Bronchial epithelial cell (primary cell): ENCODE measurements at regions not wholly inside any gene's neighbourhood (a gene's known extent, or its start where the extent isn't known, plus 50 kb on each side); places are given as distances from the start of the nearest gene placed in this dataset.

Source experiments
- DNase-seq: peaks from one replicate; pipeline ENCODE4 v3.0.0-alpha.2; 2010; ENCODE audit warnings: low read depth
- FAIRE-seq: peaks from 2 replicates; lab custom pipeline; 2011; peaks lifted over from hg19 to GRCh38; lab: Jason Lieb, UNC
- H3K27me3 ChIP-seq: 2 replicates; pipeline ENCODE4 v1.5.1; 2011; ENCODE audit warnings: low read length; ENCODE audit not compliant: control insufficient read depth, insufficient read depth
- H3K36me3 ChIP-seq: 2 replicates; pipeline ENCODE4 v1.5.1; 2011; ENCODE audit warnings: low read length; ENCODE audit not compliant: control insufficient read depth, insufficient read depth
- H3K4me3 ChIP-seq: 2 replicates; pipeline ENCODE4 v1.5.1; 2011; ENCODE audit warnings: mild to moderate bottlenecking, low read depth, low read length, control low read depth
- CTCF ChIP-seq: IDR thresholded peaks from 2 replicates; pipeline ENCODE4 v1.5.1; 2011; ENCODE audit warnings: mild to moderate bottlenecking, moderate library complexity, low read length, control low read depth, inconsistent platforms; ENCODE audit not compliant: insufficient read depth, severe bottlenecking

- TF ChIP-seq CTCF: no peak
- FAIRE-seq: no peak
- DNase-seq: no peak
These were observed 664.4 kb downstream of the LMO4 start for GRCh38 chr1:87993051-87993450.

GRCh38 chr1:87999852-88000251 is 671.2 kb downstream of the LMO4 start:
- DNase-seq (no peak), FAIRE-seq (no peak)
- Histone ChIP-seq H3K36me3 (no peaks in the 10 kb centered on the region), H3K4me3 (no peak overlapping the region), H3K27me3 (no peaks in the 10 kb centered on the region)
- TF ChIP-seq CTCF: no peak

More at GRCh38 chr1:87993051-87993450, 664.4 kb downstream of the LMO4 start:
- Histone ChIP-seq H3K36me3 (no peaks in the 10 kb centered on the region), H3K27me3 (no peaks in the 10 kb centered on the region), H3K4me3 (no peak overlapping the region)

- no peak overlapping the region for H3K4me3 ChIP-seq
- no peak for TF ChIP-seq CTCF
- DNase-seq (peak; percentile 85), FAIRE-seq (no peak)
- no peaks in the 10 kb centered on the region for H3K27me3 ChIP-seq
- no peaks in the 10 kb centered on the region for H3K36me3 ChIP-seq
These were observed 672.8 kb downstream of the LMO4 start for GRCh38 chr1:88001460-88001859.

- no peak overlapping the region for H3K4me3 ChIP-seq
- no peaks in the 10 kb centered on the region for H3K36me3 ChIP-seq
- DNase-seq: no peak
- no peak for FAIRE-seq
- no peaks in the 10 kb centered on the region for H3K27me3 ChIP-seq
- TF ChIP-seq CTCF: no peak
These were observed 674.6 kb downstream of the LMO4 start for GRCh38 chr1:88003255-88003654.

- peak; percentile 8 for TF ChIP-seq CTCF
- no peak for DNase-seq
- Histone ChIP-seq H3K36me3 (no peaks in the 10 kb centered on the region), H3K4me3 (no peak overlapping the region), H3K27me3 (no peaks in the 10 kb centered on the region)
- FAIRE-seq: no peak
These were observed 674.2 kb upstream of the PKN2 start for GRCh38 chr1:88009916-88010315.

- Histone ChIP-seq H3K27me3 (no peaks in the 10 kb centered on the region), H3K36me3 (no peaks in the 10 kb centered on the region), H3K4me3 (no peak overlapping the region)
- no peak for TF ChIP-seq CTCF
- FAIRE-seq (no peak), DNase-seq (peak; percentile 92)
These were observed 670.6 kb upstream of the PKN2 start for GRCh38 chr1:88013485-88013884.
